ENCODE measurements at regions not wholly inside any gene's neighbourhood (a gene's known extent, or its start where the extent isn't known, plus 50 kb on each side); places are given as distances from the start of the nearest gene placed in this dataset.

GRCh38 chr7:156461881-156462665 is 178.5 kb upstream of the RNF32 start:
- no peak for DNase-seq (ENCODE audit: low read depth, low spot score)
- in situ Hi-C loops (cut with HindIII; ENCODE audit: low sequenced_read_pairs): no loop called here
- TF ChIP-seq CTCF (IDR thresholded peaks at IDR 0.05; ENCODE audit: low read depth, low read length): no peak
- H3K4me3 ChIP-seq (ENCODE audit: low read depth, low read length): no peak overlapping the region

GRCh38 chr7:156460858-156461627 is 179.5 kb upstream of the RNF32 start:
- in situ Hi-C loops (cut with HindIII; ENCODE audit: low sequenced_read_pairs): no loop called here
- no peak overlapping the region for H3K4me3 ChIP-seq (ENCODE audit: low read depth, low read length)
- no peak for TF ChIP-seq CTCF (IDR thresholded peaks at IDR 0.05; ENCODE audit: low read depth, low read length)
- no peak for DNase-seq (ENCODE audit: low read depth, low spot score)

GRCh38 chr7:156459582-156459981 is 181.0 kb upstream of the RNF32 start:
- TF ChIP-seq CTCF (IDR thresholded peaks at IDR 0.05; ENCODE audit: low read depth, low read length): no peak
- H3K4me3 ChIP-seq (ENCODE audit: low read depth, low read length): no peak overlapping the region
- no peak for DNase-seq (ENCODE audit: low read depth, low spot score)
- in situ Hi-C loops (cut with HindIII; ENCODE audit: low sequenced_read_pairs): no loop called here

- H3K4me3 ChIP-seq (ENCODE audit: low read depth, low read length): no peak overlapping the region
- TF ChIP-seq CTCF (IDR thresholded peaks at IDR 0.05; ENCODE audit: low read depth, low read length): no peak
- DNase-seq (ENCODE audit: low read depth, low spot score): no peak
- in situ Hi-C loops (cut with HindIII; ENCODE audit: low sequenced_read_pairs): no loop called here
Measured at GRCh38 chr7:156459067-156459466, 181.5 kb upstream of the RNF32 start.

- DNase-seq (ENCODE audit: low read depth, low spot score): no peak
- in situ Hi-C loops (cut with HindIII; ENCODE audit: low sequenced_read_pairs): no loop called here
- TF ChIP-seq CTCF (IDR thresholded peaks at IDR 0.05; ENCODE audit: low read depth, low read length): no peak
- no peak overlapping the region for H3K4me3 ChIP-seq (ENCODE audit: low read depth, low read length)
Measured at GRCh38 chr7:156458011-156458410, 182.6 kb upstream of the RNF32 start.

- no peak for DNase-seq (ENCODE audit: low read depth, low spot score)
- H3K4me3 ChIP-seq (ENCODE audit: low read depth, low read length): no peak overlapping the region
- in situ Hi-C loops (cut with HindIII; ENCODE audit: low sequenced_read_pairs): no loop called here
- TF ChIP-seq CTCF (IDR thresholded peaks at IDR 0.05; ENCODE audit: low read depth, low read length): no peak
Measured at GRCh38 chr7:156456503-156457115, 184.0 kb upstream of the RNF32 start.
